ENCODE measurements at regions not wholly inside any gene's neighbourhood (a gene's known extent, or its start where the extent isn't known, plus 50 kb on each side); places are given as distances from the start of the nearest gene placed in this dataset.

DNA sequence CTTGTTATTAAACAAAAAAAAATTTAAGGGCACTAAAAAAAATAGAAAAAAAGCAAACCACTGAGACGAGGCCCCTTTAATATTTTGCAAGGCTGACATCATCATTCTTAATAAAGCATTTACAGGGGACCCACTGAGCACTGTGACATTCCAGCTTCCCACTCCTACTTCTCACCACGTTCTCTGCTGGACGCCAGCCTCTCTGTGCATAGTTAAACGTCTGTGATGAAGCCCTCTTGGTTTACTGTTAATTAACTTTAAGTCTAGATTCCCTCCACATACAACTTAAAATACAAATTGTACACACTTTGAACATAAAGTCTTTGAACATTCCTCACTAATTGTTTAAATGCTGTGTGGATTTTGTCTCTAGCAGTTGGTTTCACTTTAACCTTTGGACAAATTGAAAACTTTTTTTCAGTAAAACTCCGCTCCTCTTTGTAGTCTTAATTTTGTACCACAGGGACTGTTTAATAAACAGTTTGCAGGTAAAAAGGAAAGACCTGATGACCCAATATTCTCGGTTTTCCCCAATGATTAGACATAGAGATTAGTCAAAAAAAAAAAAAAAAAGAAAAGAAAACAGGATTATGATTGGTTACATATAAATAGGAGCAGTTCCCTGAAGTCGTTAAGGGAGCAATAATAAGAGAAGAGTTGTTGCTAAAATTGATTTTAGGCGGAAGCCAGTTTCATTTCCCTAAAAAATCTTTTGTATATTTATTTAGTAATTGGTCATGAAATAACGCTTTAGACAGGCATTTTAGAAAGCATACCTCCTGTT is 219.8 kb downstream of the MZT1 start:
- no peak overlapping the region for H3K4me3 ChIP-seq (ENCODE audit: low read depth, low read length)
- TF ChIP-seq MYC (IDR thresholded peaks at IDR 0.05; ENCODE audit: low read depth, low read length), result no peak
- TF ChIP-seq MAX (IDR thresholded peaks at IDR 0.05; ENCODE audit: low read depth, low read length), result no peak
- TF ChIP-seq POLR2A (IDR thresholded peaks at IDR 0.05; ENCODE audit: extremely low read depth, insufficient read length), result no peak
- no peak for TF ChIP-seq CTCF (IDR thresholded peaks at IDR 0.05; ENCODE audit: low read depth, low read length)
- DNase-seq (ENCODE audit: low read depth), result no peak

GRCh38 chr13:72506706-72507105 is 220.7 kb downstream of the MZT1 start:
- no peak for DNase-seq (ENCODE audit: low read depth)
- no peak for TF ChIP-seq MAX (IDR thresholded peaks at IDR 0.05; ENCODE audit: low read depth, low read length)
- no peak for TF ChIP-seq MYC (IDR thresholded peaks at IDR 0.05; ENCODE audit: low read depth, low read length)
- no peak for TF ChIP-seq CTCF (IDR thresholded peaks at IDR 0.05; ENCODE audit: low read depth, low read length)
- no peak for TF ChIP-seq POLR2A (IDR thresholded peaks at IDR 0.05; ENCODE audit: extremely low read depth, insufficient read length)
- no peak overlapping the region for H3K4me3 ChIP-seq (ENCODE audit: low read depth, low read length)

DNA sequence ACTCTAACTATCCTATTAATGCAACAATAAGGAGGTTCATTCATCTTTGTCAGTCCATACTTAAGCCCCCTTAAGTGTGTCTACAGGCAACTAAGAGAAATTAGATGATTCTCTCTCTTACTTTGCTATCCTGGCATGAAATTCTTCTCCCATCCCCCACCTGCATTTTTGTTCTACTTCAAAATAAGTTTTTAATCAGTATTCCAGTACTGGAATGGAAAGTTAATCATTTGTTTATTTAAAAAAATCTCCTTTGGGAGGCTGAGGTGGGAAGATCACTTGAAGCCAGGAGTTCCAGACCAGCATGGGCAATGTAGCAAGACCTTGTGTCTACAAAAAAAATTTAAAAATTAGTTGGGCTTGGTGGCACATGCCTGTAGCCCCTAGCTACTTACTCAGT is 222.1 kb downstream of the MZT1 start:
- DNase-seq (ENCODE audit: low read depth), result no peak
- no peak overlapping the region for H3K4me3 ChIP-seq (ENCODE audit: low read depth, low read length)
- no peak for TF ChIP-seq MYC (IDR thresholded peaks at IDR 0.05; ENCODE audit: low read depth, low read length)
- TF ChIP-seq MAX (IDR thresholded peaks at IDR 0.05; ENCODE audit: low read depth, low read length), result no peak
- TF ChIP-seq POLR2A (IDR thresholded peaks at IDR 0.05; ENCODE audit: extremely low read depth, insufficient read length), result no peak
- no peak for TF ChIP-seq CTCF (IDR thresholded peaks at IDR 0.05; ENCODE audit: low read depth, low read length)

DNA sequence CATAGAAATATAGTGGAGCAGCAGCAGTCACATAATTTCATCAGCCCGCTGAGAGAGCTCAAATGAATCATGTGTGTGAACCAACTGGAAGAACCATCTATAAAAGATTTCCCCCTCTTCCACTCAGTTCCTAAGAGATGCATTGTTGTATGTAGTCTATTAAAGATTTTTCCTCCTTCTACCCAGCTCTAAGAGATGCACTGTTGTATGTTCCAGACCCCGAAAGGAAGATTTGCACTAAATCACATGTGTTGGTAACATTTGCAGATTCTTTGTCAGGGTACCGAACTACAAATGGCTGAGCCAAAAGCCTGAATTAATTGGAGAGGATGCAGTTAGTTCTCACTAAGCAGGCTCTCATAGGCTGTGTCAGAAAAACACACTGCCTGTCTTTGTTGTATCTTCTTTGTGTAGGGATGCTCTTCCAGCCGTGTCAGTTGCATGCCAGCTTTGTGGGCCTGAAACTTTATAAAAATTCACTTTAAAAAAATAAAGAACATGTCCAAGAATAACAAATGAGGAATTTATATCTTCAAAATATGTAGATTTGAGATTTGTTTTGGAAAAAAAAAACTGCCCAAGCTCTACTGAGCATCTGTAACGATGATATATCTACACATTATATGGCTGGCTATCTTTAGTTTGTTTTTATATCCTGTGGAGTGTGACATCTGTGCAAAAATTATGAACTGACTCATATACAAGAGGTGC is 223.1 kb downstream of the MZT1 start:
- no peak for TF ChIP-seq MYC (IDR thresholded peaks at IDR 0.05; ENCODE audit: low read depth, low read length)
- TF ChIP-seq POLR2A (IDR thresholded peaks at IDR 0.05; ENCODE audit: extremely low read depth, insufficient read length), result no peak
- no peak overlapping the region for H3K4me3 ChIP-seq (ENCODE audit: low read depth, low read length)
- no peak for DNase-seq (ENCODE audit: low read depth)

DNA sequence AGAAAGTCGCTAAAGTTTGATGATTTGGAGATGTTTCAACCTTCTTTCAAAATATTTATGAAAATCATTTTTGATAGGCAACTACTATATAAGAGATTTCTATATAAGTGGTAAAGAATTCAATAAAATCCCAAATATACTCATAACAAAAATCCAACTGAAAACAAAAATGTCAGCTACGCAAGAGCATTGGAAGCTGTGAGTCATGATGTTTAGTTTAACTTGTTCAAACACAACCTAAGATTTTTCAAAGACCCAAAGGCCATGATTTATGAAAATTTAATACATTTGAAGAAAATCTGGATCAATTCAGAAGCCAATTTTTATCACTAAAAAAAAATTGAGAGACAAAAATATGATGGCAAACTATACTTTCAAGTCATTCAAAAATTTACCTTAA is 226.6 kb downstream of the MZT1 start:
- no peak for TF ChIP-seq POLR2A (IDR thresholded peaks at IDR 0.05; ENCODE audit: extremely low read depth, insufficient read length)
- no peak for TF ChIP-seq MAX (IDR thresholded peaks at IDR 0.05; ENCODE audit: low read depth, low read length)
- no peak for TF ChIP-seq CTCF (IDR thresholded peaks at IDR 0.05; ENCODE audit: low read depth, low read length)
- no peak for TF ChIP-seq MYC (IDR thresholded peaks at IDR 0.05; ENCODE audit: low read depth, low read length)
- DNase-seq (ENCODE audit: low read depth), result no peak
- no peak overlapping the region for H3K4me3 ChIP-seq (ENCODE audit: low read depth, low read length)

- TF ChIP-seq CTCF (IDR thresholded peaks at IDR 0.05; ENCODE audit: low read depth, low read length), result no peak
- no peak for TF ChIP-seq MAX (IDR thresholded peaks at IDR 0.05; ENCODE audit: low read depth, low read length)
- no peak for TF ChIP-seq POLR2A (IDR thresholded peaks at IDR 0.05; ENCODE audit: extremely low read depth, insufficient read length)
- no peak for TF ChIP-seq MYC (IDR thresholded peaks at IDR 0.05; ENCODE audit: low read depth, low read length)
- no peak overlapping the region for H3K4me3 ChIP-seq (ENCODE audit: low read depth, low read length)
- no peak for DNase-seq (ENCODE audit: low read depth)
Measured at GRCh38 chr13:72495681-72496080, 231.7 kb downstream of the MZT1 start.
